Gastroesophageal sphincter (tissue), 3 donors: ENCODE measurements at regions not wholly inside any gene's neighbourhood (a gene's known extent, or its start where the extent isn't known, plus 50 kb on each side); places are given as distances from the start of the nearest gene placed in this dataset.

Experiments used
- CTCF ChIP-seq, 4 experiments: fragments of 200-600 bp in 2 of 4; fragments of 450-650 bp in 2 of 4; sonication (generic) in 1 of 4; IDR thresholded peaks; one replicate each; pipeline ENCODE4 v1.5.1; 2017 to 2019; ENCODE audit warnings: antibody characterized with exemption in 4 of 4, mild to moderate bottlenecking in 2 of 4, moderate library complexity in 2 of 4
- EP300 ChIP-seq: sonication (generic); formaldehyde crosslinking; IDR thresholded peaks from one replicate; pipeline ENCODE4 v1.6.1; 2017; ENCODE audit warnings: antibody characterized with exemption, mild to moderate bottlenecking
- POLR2A ChIP-seq, 2 donors: fragments of 450-650 bp; IDR thresholded peaks; one replicate each; pipeline ENCODE4 v1.6.1; 2017; ENCODE audit warnings: antibody characterized with exemption in 2 of 2, mild to moderate bottlenecking in 2 of 2, moderate library complexity in 1 of 2
- POLR2AphosphoS5 ChIP-seq: sonication (generic); formaldehyde crosslinking; IDR thresholded peaks from one replicate; pipeline ENCODE4 v1.6.1; 2017; ENCODE audit warnings: antibody characterized with exemption

- TF ChIP-seq CTCF (IDR thresholded peaks at IDR 0.05): no peak
- no peak for TF ChIP-seq EP300
- TF ChIP-seq POLR2AphosphoS5: no peak
- TF ChIP-seq POLR2A (IDR thresholded peaks at IDR 0.05): no peak
Measured at GRCh38 chr5:114185274-114185673, 176.6 kb upstream of the KCNN2 start.
